ENCODE measurements at regions not wholly inside any gene's neighbourhood (a gene's known extent, or its start where the extent isn't known, plus 50 kb on each side); places are given as distances from the start of the nearest gene placed in this dataset.
A peak's percentile ranks its signal among the peaks of the same experiment; 100 is the strongest.

GRCh38 chr2:107392241-107392704 is 434.4 kb upstream of the RGPD4 start:
- Histone ChIP-seq H2AFZ (peak overlapping the region; percentile 56; the same call in 1 of the 2 replicates), H3K4me1 (ENCODE audit: insufficient read depth) (no peaks in the 10 kb centered on the region), H4K20me1 (replicated peaks; ENCODE audit: insufficient read depth) (no peaks in the 10 kb centered on the region), H3K27me3 (ENCODE audit: insufficient read depth) (no peaks in the 10 kb centered on the region), H3K4me3 (no peak overlapping the region), H3K79me2 (replicated peaks; ENCODE audit: insufficient read depth) (no peaks in the 10 kb centered on the region), H3K4me2 (no peak overlapping the region), H3K27ac (ENCODE audit: low read depth) (no peak overlapping the region), H3F3A (replicated peaks; ENCODE audit: low read depth) (no peaks in the 10 kb centered on the region), H3K9me2 (ENCODE audit: insufficient read depth) (no peaks in the 10 kb centered on the region), H3K36me3 (ENCODE audit: insufficient read depth) (no peaks in the 10 kb centered on the region)
- H3K36me3 Mint-ChIP-seq (ENCODE audit: low read depth): peaks cover 3% of the 10 kb centered on the region; the same call in 2 of the 3 replicates
- no peak overlapping the region for H3K27ac Mint-ChIP-seq
- peaks cover 5% of the 10 kb centered on the region; the same call in 2 of the 3 replicates for H3K4me1 Mint-ChIP-seq
- TF ChIP-seq JUNB (IDR thresholded peaks at IDR 0.05; ENCODE audit: unreplicated experiment) (no peak), CREB1 (CRISPR knock-in tag; IDR thresholded peaks at IDR 0.05; ENCODE audit: low read depth) (no peak), ZNF114 (CRISPR knock-in tag; IDR thresholded peaks at IDR 0.05) (no peak), REST (IDR thresholded peaks at IDR 0.05; ENCODE audit: unreplicated experiment) (no peak), STAT1 (IDR thresholded peaks at IDR 0.05; ENCODE audit: unreplicated experiment) (no peak), EZH2phosphoT487 (IDR thresholded peaks at IDR 0.05; ENCODE audit: unreplicated experiment) (no peak)
- H3K9me3 Mint-ChIP-seq: peaks cover 22% of the 10 kb centered on the region
- DNase-seq (ENCODE audit: low spot score) (no peak), ATAC-seq (no peak)
- H3K4me3 Mint-ChIP-seq: no peak overlapping the region
- H3K27me3 Mint-ChIP-seq (ENCODE audit: insufficient read depth, low read depth, poor library complexity): no peaks in the 10 kb centered on the region

GRCh38 chr2:107393516-107393915 is 433.2 kb upstream of the RGPD4 start:
- H3K36me3 Mint-ChIP-seq (ENCODE audit: low read depth): peaks cover under 1% of the 10 kb centered on the region; the same call in 2 of the 3 replicates
- H3F3A ChIP-seq (replicated peaks; ENCODE audit: low read depth): no peaks in the 10 kb centered on the region
- H3K4me1 ChIP-seq (ENCODE audit: insufficient read depth): no peaks in the 10 kb centered on the region
- ATAC-seq (no peak), DNase-seq (ENCODE audit: low spot score) (no peak)
- no peaks in the 10 kb centered on the region for H3K9me2 ChIP-seq (ENCODE audit: insufficient read depth)
- no peak overlapping the region for H2AFZ ChIP-seq
- H3K4me3 ChIP-seq: no peak overlapping the region
- H3K27ac Mint-ChIP-seq: no peak overlapping the region
- H3K27ac ChIP-seq (ENCODE audit: low read depth): no peak overlapping the region
- H3K27me3 Mint-ChIP-seq (ENCODE audit: insufficient read depth, low read depth, poor library complexity): no peaks in the 10 kb centered on the region
- H3K27me3 ChIP-seq (ENCODE audit: insufficient read depth): no peaks in the 10 kb centered on the region
- H3K79me2 ChIP-seq (replicated peaks; ENCODE audit: insufficient read depth): no peaks in the 10 kb centered on the region
- no peaks in the 10 kb centered on the region for H3K36me3 ChIP-seq (ENCODE audit: insufficient read depth)
- H3K4me3 Mint-ChIP-seq: no peak overlapping the region
- H4K20me1 ChIP-seq (replicated peaks; ENCODE audit: insufficient read depth): no peaks in the 10 kb centered on the region
- no peak overlapping the region for H3K4me2 ChIP-seq
- peaks cover 11% of the 10 kb centered on the region for H3K9me3 Mint-ChIP-seq
- H3K4me1 Mint-ChIP-seq: peaks cover 5% of the 10 kb centered on the region; the same call in 2 of the 3 replicates
- TF ChIP-seq ZNF331 (CRISPR knock-in tag; IDR thresholded peaks at IDR 0.05; ENCODE audit: low read depth) (no peak), REST (IDR thresholded peaks at IDR 0.05; ENCODE audit: unreplicated experiment) (no peak), ZNF114 (CRISPR knock-in tag; IDR thresholded peaks at IDR 0.05) (no peak), CREB1 (CRISPR knock-in tag; IDR thresholded peaks at IDR 0.05; ENCODE audit: low read depth) (no peak), ZNF462 (CRISPR knock-in tag; IDR thresholded peaks at IDR 0.05) (no peak)
